ENCODE measurements at regions not wholly inside any gene's neighbourhood (a gene's known extent, or its start where the extent isn't known, plus 50 kb on each side); places are given as distances from the start of the nearest gene placed in this dataset.

GRCh38 chr2:200217320-200217719, 89.2 kb upstream of the SPATS2L start:
- H3K27me3 Mint-ChIP-seq = peaks cover 7% of the 10 kb centered on the region
- no peaks in the 10 kb centered on the region for H3K4me1 Mint-ChIP-seq (ENCODE audit: low read depth)
- intact Hi-C loops (cut with micrococcal nuclease) = no loop called here
- ATAC-seq (no peak), DNase-seq (no peak)
- H3K36me3 Mint-ChIP-seq (ENCODE audit: low read depth) = no peaks in the 10 kb centered on the region
- TF ChIP-seq CTCF (IDR thresholded peaks at IDR 0.05) = no peak
- no peaks in the 10 kb centered on the region for H3K9me3 Mint-ChIP-seq
- ChIA-PET CTCF (no interaction called here), POLR2A (no interaction called here)
- H3K27ac Mint-ChIP-seq = no peak overlapping the region
- H3K4me3 Mint-ChIP-seq = no peak overlapping the region

GRCh38 chr2:200218645-200219044, 87.8 kb upstream of the SPATS2L start:
- intact Hi-C loops (cut with micrococcal nuclease) = no loop called here
- Mint-ChIP-seq H3K27ac (no peak overlapping the region), H3K27me3 (peaks cover 6% of the 10 kb centered on the region), H3K36me3 (ENCODE audit: low read depth) (no peaks in the 10 kb centered on the region), H3K9me3 (no peaks in the 10 kb centered on the region), H3K4me1 (ENCODE audit: low read depth) (no peaks in the 10 kb centered on the region), H3K4me3 (no peak overlapping the region)
- CTCF ChIA-PET = no interaction called here
- TF ChIP-seq CTCF (IDR thresholded peaks at IDR 0.05) = no peak
- POLR2A ChIA-PET = no interaction called here
- no peak for DNase-seq
- ATAC-seq = no peak

- H3K27me3 Mint-ChIP-seq = peaks cover 6% of the 10 kb centered on the region
- intact Hi-C loops (cut with micrococcal nuclease) = no loop called here
- no peak overlapping the region for H3K4me3 Mint-ChIP-seq
- H3K9me3 Mint-ChIP-seq = no peaks in the 10 kb centered on the region
- DNase-seq (no peak), ATAC-seq (no peak)
- H3K36me3 Mint-ChIP-seq (ENCODE audit: low read depth) = no peaks in the 10 kb centered on the region
- TF ChIP-seq CTCF (IDR thresholded peaks at IDR 0.05) = no peak
- H3K27ac Mint-ChIP-seq = no peak overlapping the region
- POLR2A ChIA-PET = no interaction called here
- CTCF ChIA-PET = no interaction called here
- no peaks in the 10 kb centered on the region for H3K4me1 Mint-ChIP-seq (ENCODE audit: low read depth)
Measured at GRCh38 chr2:200219309-200220113, 87.0 kb upstream of the SPATS2L start.

GRCh38 chr2:200220251-200220650, 86.2 kb upstream of the SPATS2L start:
- TF ChIP-seq CTCF (IDR thresholded peaks at IDR 0.05) = no peak
- no peak overlapping the region for H3K4me3 Mint-ChIP-seq
- H3K4me1 Mint-ChIP-seq (ENCODE audit: low read depth) = no peaks in the 10 kb centered on the region
- ATAC-seq (no peak), DNase-seq (no peak)
- H3K27me3 Mint-ChIP-seq = peaks cover 5% of the 10 kb centered on the region
- intact Hi-C loops (cut with micrococcal nuclease) = no loop called here
- no peak overlapping the region for H3K27ac Mint-ChIP-seq
- POLR2A ChIA-PET = no interaction called here
- CTCF ChIA-PET = no interaction called here
- no peaks in the 10 kb centered on the region for H3K36me3 Mint-ChIP-seq (ENCODE audit: low read depth)
- H3K9me3 Mint-ChIP-seq = no peaks in the 10 kb centered on the region

- H3K27ac Mint-ChIP-seq = no peak overlapping the region
- H3K27me3 Mint-ChIP-seq = peaks cover 4% of the 10 kb centered on the region
- ChIA-PET CTCF (no interaction called here), POLR2A (no interaction called here)
- ATAC-seq (no peak), DNase-seq (no peak)
- no peak for TF ChIP-seq CTCF (IDR thresholded peaks at IDR 0.05)
- no peaks in the 10 kb centered on the region for H3K4me1 Mint-ChIP-seq (ENCODE audit: low read depth)
- no peak overlapping the region for H3K4me3 Mint-ChIP-seq
- no peaks in the 10 kb centered on the region for H3K36me3 Mint-ChIP-seq (ENCODE audit: low read depth)
- intact Hi-C loops (cut with micrococcal nuclease) = no loop called here
- no peaks in the 10 kb centered on the region for H3K9me3 Mint-ChIP-seq
Measured at GRCh38 chr2:200221055-200221955, 85.2 kb upstream of the SPATS2L start.

Measured in activated CD8-positive, alpha-beta T cell treated with anti-CD3 and anti-CD28 coated beads for 36 hours (primary cell).